ENCODE measurements at regions not wholly inside any gene's neighbourhood (a gene's known extent, or its start where the extent isn't known, plus 50 kb on each side); places are given as distances from the start of the nearest gene placed in this dataset.

- in situ Hi-C loops (cut with MboI) (no loop called here), intact Hi-C loops (cut with micrococcal nuclease; ENCODE audit: unreplicated experiment) (no loop called here)
- Histone ChIP-seq H3K4me1 (ENCODE audit: control insufficient read depth, insufficient read depth, low read length) (no peaks in the 10 kb centered on the region), H3K9ac (ENCODE audit: control insufficient read depth, insufficient read depth, low read length) (no peak overlapping the region), H3K79me2 (ENCODE audit: control insufficient read depth, insufficient read depth, low read length) (no peaks in the 10 kb centered on the region), H3K27me3 (replicated peaks in 1 of 2; ENCODE audit: control insufficient read depth in 2 of 2, insufficient read depth in 2 of 2, low read length in 1 of 2) (no peaks in the 10 kb centered on the region), H3K36me3 (ENCODE audit: control insufficient read depth in 2 of 2, insufficient read depth in 2 of 2, low read length in 1 of 2) (no peaks in the 10 kb centered on the region), H3K4me2 (ENCODE audit: control insufficient read depth, insufficient read depth) (no peak overlapping the region), H3K4me3 (no peak overlapping the region), H3K27ac (ENCODE audit: control insufficient read depth, insufficient read depth) (no peak overlapping the region), H4K20me1 (ENCODE audit: control insufficient read depth, insufficient read depth) (no peaks in the 10 kb centered on the region), H2AFZ (ENCODE audit: control insufficient read depth, low read depth, low read length) (no peak overlapping the region), H3K9me3 (replicated peaks; ENCODE audit: control insufficient read depth, insufficient read depth, low read length) (no peaks in the 10 kb centered on the region)
- 25% methylated on average over 3 of the region's 3 CpGs for WGBS (ENCODE audit: insufficient coverage, insufficient replicate concordance, low lambda C conversion rate, missing lambda C conversion rate)
- BruUV-seq (replicated peaks), result no TSS peak
- no peak for ATAC-seq
- RAD21 ChIA-PET (ENCODE audit: unreplicated experiment), result no interaction called here
- SMC1A ChIA-PET (ENCODE audit: uncharacterized antibody, unreplicated experiment), result no interaction called here
- POLR2A ChIA-PET, result no interaction called here
- CTCF ChIA-PET, result interaction anchor here (0.5 kb wide), 1 partner anchor 838 kb away, joined by 3 read pairs; no protein-coding TSS in a partner anchor
- FAIRE-seq, result no peak
- no peak for DNase-seq (ENCODE audit: low read depth, low spot score)
- no peak for TF ChIP-seq TCF7 (IDR thresholded peaks at IDR 0.05; ENCODE audit: borderline replicate concordance)
- no peak for TF ChIP-seq EZH2 (IDR thresholded peaks at IDR 0.05; ENCODE audit: borderline replicate concordance, control insufficient read depth, low read depth, low read length)
- TF ChIP-seq E2F4 (IDR thresholded peaks at IDR 0.05; ENCODE audit: low read depth, low read length), result no peak
- no peak for TF ChIP-seq MYB (IDR thresholded peaks at IDR 0.05; ENCODE audit: borderline replicate concordance, low read depth, low read length)
- no peak for TF ChIP-seq PRDM15 (CRISPR knock-in tag; IDR thresholded peaks at IDR 0.05)
- TF ChIP-seq RCOR1 (conservative IDR thresholded peaks at IDR 0.05; ENCODE audit: low read depth, low read length), result no peak
- no peak for TF ChIP-seq ZBTB11 (CRISPR knock-in tag; IDR thresholded peaks at IDR 0.05)
- no peak for TF ChIP-seq SMAD1 (IDR thresholded peaks at IDR 0.05; ENCODE audit: low read depth, partially characterized antibody)
- no peak for TF ChIP-seq JUND (IDR thresholded peaks at IDR 0.05; ENCODE audit: low read depth, low read length)
- TF ChIP-seq STAT1 (conservative IDR thresholded peaks at IDR 0.05), result no peak
- no peak for TF ChIP-seq CEBPB (IDR thresholded peaks at IDR 0.05; ENCODE audit: borderline replicate concordance in 1 of 2, low read depth in 2 of 2, low read length in 2 of 2)
- TF ChIP-seq TBL1XR1 (IDR thresholded peaks at IDR 0.05; ENCODE audit: low read depth, low read length), result no peak
- TF ChIP-seq BCL3 (IDR thresholded peaks at IDR 0.05; ENCODE audit: borderline replicate concordance, insufficient read depth, low read depth, low read length, poor library complexity, severe bottlenecking), result no peak
- TF ChIP-seq CHD2 (IDR thresholded peaks at IDR 0.05; ENCODE audit: borderline replicate concordance, low read depth, low read length), result no peak
- TF ChIP-seq EED (IDR thresholded peaks at IDR 0.05; ENCODE audit: low read depth), result no peak
- no peak for TF ChIP-seq FOXM1 (IDR thresholded peaks at IDR 0.05; ENCODE audit: low read depth, low read length)
Observed at GRCh38 chr20:55159230-55159629, 683.8 kb downstream of the DOK5 start.

Measured in GM12878 (cell line).